GM12865 (cell line): ENCODE measurements at regions not wholly inside any gene's neighbourhood (a gene's known extent, or its start where the extent isn't known, plus 50 kb on each side); places are given as distances from the start of the nearest gene placed in this dataset.
"Not testable (repeated sequence)": the region's sequence is repeated elsewhere in the genome, so short reads cannot be mapped to it uniquely, and the experiment has no call there.

Source experiments
- DNase-seq: peaks from one replicate; pipeline ENCODE4 v3.0.0; 2010; ENCODE audit warnings: low read depth
- H3K4me3 ChIP-seq: 2 replicates; pipeline ENCODE4 v1.5.1; 2011; ENCODE audit warnings: mild to moderate bottlenecking, low read depth, low read length, control low read depth
- CTCF ChIP-seq: IDR thresholded peaks from 2 replicates; pipeline ENCODE4 v1.5.1; 2011; ENCODE audit warnings: low read length, control low read depth, low read depth, inconsistent platforms; ENCODE audit not compliant: insufficient read depth; ENCODE audit errors: missing control alignments

GRCh38 chr7:108642126-108642525 is 72.5 kb downstream of the DNAJB9 start:
- no peak overlapping the region for H3K4me3 ChIP-seq
- no peak for TF ChIP-seq CTCF
- DNase-seq: no peak

- H3K4me3 ChIP-seq: no peak overlapping the region
- no peak for DNase-seq
- no peak for TF ChIP-seq CTCF
These were observed 73.5 kb downstream of the DNAJB9 start for GRCh38 chr7:108643136-108643535.

- H3K4me3 ChIP-seq: no peak overlapping the region
- no peak for DNase-seq
- TF ChIP-seq CTCF: no peak
These were observed 79.3 kb downstream of the DNAJB9 start for GRCh38 chr7:108648989-108649388.

- no peak overlapping the region for H3K4me3 ChIP-seq
- no peak for DNase-seq
- TF ChIP-seq CTCF: no peak
These were observed 80.8 kb downstream of the DNAJB9 start for GRCh38 chr7:108650467-108650866.

- no peak overlapping the region for H3K4me3 ChIP-seq
- DNase-seq: no peak
- no peak for TF ChIP-seq CTCF
These were observed 83.2 kb downstream of the DNAJB9 start for GRCh38 chr7:108652886-108653285.

- no peak for DNase-seq
- TF ChIP-seq CTCF: no peak
- H3K4me3 ChIP-seq: no peak overlapping the region
These were observed 83.9 kb downstream of the DNAJB9 start for GRCh38 chr7:108653526-108653925.

- not testable (repeated sequence) for DNase-seq, H3K4me3 ChIP-seq
These were observed 87.6 kb downstream of the DNAJB9 start for GRCh38 chr7:108657140-108657726.
